ENCODE measurements at regions not wholly inside any gene's neighbourhood (a gene's known extent, or its start where the extent isn't known, plus 50 kb on each side); places are given as distances from the start of the nearest gene placed in this dataset.

DNA sequence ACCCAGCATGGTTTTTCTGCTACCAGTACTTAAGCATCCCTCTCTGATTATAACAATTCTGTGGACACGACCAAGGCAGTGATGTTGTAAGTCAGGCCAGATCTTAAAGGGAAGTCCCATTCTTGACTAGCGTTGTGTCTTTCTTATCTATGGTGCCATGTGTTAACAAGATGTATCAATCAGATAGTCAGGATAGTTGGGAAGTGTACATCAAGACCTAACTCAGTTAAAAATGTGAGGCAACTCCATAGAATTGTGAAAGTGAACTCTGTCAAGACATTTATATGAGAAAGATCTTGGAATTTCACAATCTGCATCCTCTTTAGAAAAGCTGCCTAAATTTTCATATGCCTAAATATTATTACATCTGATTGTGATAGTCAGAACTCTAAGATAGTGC, 341.7 kb upstream of the SEMA3D start:
- WGBS, 3 donors, result 70 to 83% (median 77%) methylated on average over 2 of the region's 2 CpGs
- Histone ChIP-seq H3K27me3 (ENCODE audit: insufficient read depth in 3 of 3, low read length in 2 of 3) (no peaks in the 10 kb centered on the region), H3K27ac (no peak overlapping the region), H3K36me3 (ENCODE audit: insufficient read depth in 1 of 2, low read depth in 1 of 2) (no peaks in the 10 kb centered on the region), H3K9me3 (no peaks in the 10 kb centered on the region), H3K4me1 (no peaks in the 10 kb centered on the region), H3K4me3 (no peak overlapping the region)
- DNase-seq (no peak), ATAC-seq (no peak)
- TF ChIP-seq, protein P1, sequence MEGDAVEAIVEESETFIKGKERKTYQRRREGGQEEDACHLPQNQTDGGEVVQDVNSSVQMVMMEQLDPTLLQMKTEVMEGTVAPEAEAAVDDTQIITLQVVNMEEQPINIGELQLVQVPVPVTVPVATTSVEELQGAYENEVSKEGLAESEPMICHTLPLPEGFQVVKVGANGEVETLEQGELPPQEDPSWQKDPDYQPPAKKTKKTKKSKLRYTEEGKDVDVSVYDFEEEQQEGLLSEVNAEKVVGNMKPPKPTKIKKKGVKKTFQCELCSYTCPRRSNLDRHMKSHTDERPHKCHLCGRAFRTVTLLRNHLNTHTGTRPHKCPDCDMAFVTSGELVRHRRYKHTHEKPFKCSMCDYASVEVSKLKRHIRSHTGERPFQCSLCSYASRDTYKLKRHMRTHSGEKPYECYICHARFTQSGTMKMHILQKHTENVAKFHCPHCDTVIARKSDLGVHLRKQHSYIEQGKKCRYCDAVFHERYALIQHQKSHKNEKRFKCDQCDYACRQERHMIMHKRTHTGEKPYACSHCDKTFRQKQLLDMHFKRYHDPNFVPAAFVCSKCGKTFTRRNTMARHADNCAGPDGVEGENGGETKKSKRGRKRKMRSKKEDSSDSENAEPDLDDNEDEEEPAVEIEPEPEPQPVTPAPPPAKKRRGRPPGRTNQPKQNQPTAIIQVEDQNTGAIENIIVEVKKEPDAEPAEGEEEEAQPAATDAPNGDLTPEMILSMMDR (IDR thresholded peaks at IDR 0.05), result no peak
- intact Hi-C loops (cut with DNase I), result no loop called here

DNA sequence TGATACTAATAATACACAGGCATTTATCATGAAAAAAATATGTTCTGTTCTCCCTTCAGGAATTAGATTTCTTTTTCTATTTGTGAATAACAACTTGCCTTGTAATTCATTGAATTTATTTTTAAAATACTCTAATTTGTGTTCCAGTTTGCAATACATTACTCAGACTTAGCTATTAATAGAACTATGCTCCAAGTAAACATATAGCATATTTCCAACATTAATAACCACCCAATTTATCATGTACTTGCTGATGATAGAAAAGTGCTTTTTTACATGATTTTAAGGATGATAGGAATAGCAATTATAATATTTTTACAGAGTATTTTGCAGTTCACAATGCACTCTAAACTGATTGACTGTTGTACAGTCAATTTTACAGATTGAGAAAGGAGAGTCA, 338.8 kb upstream of the SEMA3D start:
- no peak overlapping the region for H3K4me3 ChIP-seq
- H3K9me3 ChIP-seq, result no peaks in the 10 kb centered on the region
- no peaks in the 10 kb centered on the region for H3K4me1 ChIP-seq
- no peak for ATAC-seq
- H3K36me3 ChIP-seq (ENCODE audit: insufficient read depth in 1 of 2, low read depth in 1 of 2), result no peaks in the 10 kb centered on the region
- intact Hi-C loops (cut with DNase I), result no loop called here
- no peaks in the 10 kb centered on the region for H3K27me3 ChIP-seq (ENCODE audit: insufficient read depth in 3 of 3, low read length in 2 of 3)
- H3K27ac ChIP-seq, result no peak overlapping the region
- TF ChIP-seq, protein P1 (IDR thresholded peaks at IDR 0.05), result no peak
- no peak for DNase-seq

DNA sequence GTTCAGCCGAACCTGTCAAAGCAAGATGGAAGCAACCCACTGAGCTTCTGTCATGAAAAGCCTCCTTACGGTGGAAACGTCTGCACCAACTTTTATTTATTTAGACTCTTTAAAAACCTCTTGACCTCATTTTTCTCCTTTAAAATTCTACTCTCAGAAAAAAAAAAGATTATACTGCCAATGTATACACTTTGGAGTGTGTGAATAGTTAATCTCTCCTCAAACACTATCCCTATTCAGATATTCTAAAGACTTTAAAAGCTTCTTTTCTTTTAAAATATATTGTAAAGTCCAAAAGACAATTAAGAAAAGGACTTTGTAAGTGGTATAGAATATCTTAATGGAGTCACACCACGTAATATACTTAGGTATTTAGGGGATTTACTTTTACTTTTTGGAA, 335.2 kb upstream of the SEMA3D start:
- TF ChIP-seq, protein P1 (IDR thresholded peaks at IDR 0.05), result no peak
- Histone ChIP-seq H3K4me3 (no peak overlapping the region), H3K4me1 (no peaks in the 10 kb centered on the region), H3K27me3 (ENCODE audit: insufficient read depth in 3 of 3, low read length in 2 of 3) (no peaks in the 10 kb centered on the region), H3K9me3 (no peaks in the 10 kb centered on the region), H3K36me3 (ENCODE audit: insufficient read depth in 1 of 2, low read depth in 1 of 2) (no peaks in the 10 kb centered on the region), H3K27ac (no peak overlapping the region)
- intact Hi-C loops (cut with DNase I), result no loop called here
- 73 to 79% (median 74%) methylated on average over 4 of the region's 4 CpGs for WGBS, 3 donors
- ATAC-seq (no peak), DNase-seq (no peak)

DNA sequence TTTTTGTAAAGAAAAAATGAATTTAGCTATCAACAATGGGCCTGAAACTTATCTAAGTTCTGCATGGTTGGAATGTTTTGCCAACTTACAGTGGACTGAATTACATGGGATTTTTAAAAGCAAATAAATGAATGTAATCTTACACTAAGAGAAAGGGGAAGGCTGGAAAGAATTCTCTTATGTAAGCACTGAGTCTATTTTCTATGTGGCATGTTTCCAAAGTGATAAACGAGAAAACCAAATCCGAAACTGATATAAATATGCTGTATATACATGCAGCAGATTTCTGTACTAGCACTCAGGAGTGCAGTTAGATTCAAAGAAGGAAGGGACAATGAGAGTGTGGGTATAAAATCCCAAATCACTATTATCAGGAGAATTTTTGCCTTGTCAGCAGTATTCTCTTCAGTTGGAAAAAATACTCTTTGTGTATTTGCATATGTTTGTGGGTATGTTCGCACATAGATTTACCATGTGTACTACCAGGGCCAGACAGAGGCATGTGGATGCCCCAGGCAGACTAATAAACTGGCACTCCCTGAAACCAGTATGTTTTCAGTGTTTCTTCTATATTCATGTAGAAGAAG, 334.3 kb upstream of the SEMA3D start:
- DNase-seq, result no peak
- Histone ChIP-seq H3K27me3 (ENCODE audit: insufficient read depth in 3 of 3, low read length in 2 of 3) (no peaks in the 10 kb centered on the region), H3K9me3 (no peaks in the 10 kb centered on the region), H3K36me3 (ENCODE audit: insufficient read depth in 1 of 2, low read depth in 1 of 2) (no peaks in the 10 kb centered on the region), H3K4me1 (no peaks in the 10 kb centered on the region), H3K27ac (no peak overlapping the region), H3K4me3 (no peak overlapping the region)
- 35 to 48% (median 45%) methylated on average over 3 of the region's 3 CpGs for WGBS, 3 donors
- TF ChIP-seq, protein P1 (IDR thresholded peaks at IDR 0.05), result no peak
- intact Hi-C loops (cut with DNase I), result no loop called here
- no peak for ATAC-seq

DNA sequence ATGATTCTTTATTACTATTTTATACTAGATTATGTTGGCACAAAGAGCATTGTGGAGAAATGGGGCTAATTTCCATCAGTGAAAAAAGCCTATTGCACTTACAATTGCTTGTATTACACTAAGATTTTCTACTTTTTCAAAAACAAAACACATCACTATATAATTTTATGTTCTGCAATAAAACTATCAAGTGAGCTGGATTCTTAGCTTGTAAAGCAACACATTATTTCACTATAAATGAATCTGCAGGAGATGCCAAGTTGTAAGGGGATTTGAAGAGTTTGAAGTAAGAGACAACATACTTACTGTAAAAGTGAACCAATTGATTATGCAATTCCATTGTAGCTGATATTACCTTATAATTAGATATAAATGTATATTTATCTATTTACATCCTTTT, 333.3 kb upstream of the SEMA3D start:
- H3K27me3 ChIP-seq (ENCODE audit: insufficient read depth in 3 of 3, low read length in 2 of 3), result no peaks in the 10 kb centered on the region
- H3K4me1 ChIP-seq, result no peaks in the 10 kb centered on the region
- no peak overlapping the region for H3K4me3 ChIP-seq
- no peaks in the 10 kb centered on the region for H3K9me3 ChIP-seq
- TF ChIP-seq, protein P1 (IDR thresholded peaks at IDR 0.05), result no peak
- no peak for ATAC-seq
- H3K27ac ChIP-seq, result no peak overlapping the region
- intact Hi-C loops (cut with DNase I), result no loop called here
- DNase-seq, result no peak
- H3K36me3 ChIP-seq (ENCODE audit: insufficient read depth in 1 of 2, low read depth in 1 of 2), result no peaks in the 10 kb centered on the region

Measured in psoas muscle (tissue), 7 donors.